K562 (cell line): ENCODE measurements at regions not wholly inside any gene's neighbourhood (a gene's known extent, or its start where the extent isn't known, plus 50 kb on each side); places are given as distances from the start of the nearest gene placed in this dataset.

Experiments used
- NR2C2 ChIP-seq, 2 experiments: fragments of 200-800 bp in 1 of 2; sonication (Bioruptor generic) in 1 of 2; sonication (generic) in 1 of 2; formaldehyde crosslinking in 1 of 2; IDR thresholded peaks; 2 replicates each; pipeline versions ENCODE4 v1.6.1 to v1.8.0; 2016 to 2022; ENCODE audit warnings: mild to moderate bottlenecking in 1 of 2, missing compliant biosample characterization in 1 of 2, missing genetic modification characterization in 1 of 2, missing genetic modification reagents in 1 of 2
- POLR2AphosphoS5 ChIP-seq: IDR thresholded peaks from 2 replicates; pipeline ENCODE4 v1.6.1; 2011; ENCODE audit warnings: mild to moderate bottlenecking, low read depth, low read length, moderate library complexity; ENCODE audit not compliant: control insufficient read depth, insufficient read depth
- RFX5 ChIP-seq: IDR thresholded peaks from 2 replicates; pipeline ENCODE4 v1.6.1; 2011; ENCODE audit warnings: low read depth, mild to moderate bottlenecking, improper control_type of control experiment, low read length
- TRIM24 ChIP-seq, 2 experiments: fragments of 450-650 bp; IDR thresholded peaks; 2 replicates each; pipeline ENCODE4 v1.6.1; 2016
- ZNF232 ChIP-seq: sonication (generic); formaldehyde crosslinking; IDR thresholded peaks from 2 replicates; pipeline ENCODE4 v1.8.0; 2022; ENCODE audit warnings: mild to moderate bottlenecking, missing genetic modification reagents
- TF ChIP-seq, protein P1 (sequence below): sonication (generic); formaldehyde crosslinking; IDR thresholded peaks from 2 replicates; pipeline ENCODE4 v1.8.0; 2022; ENCODE audit warnings: mild to moderate bottlenecking, missing genetic modification reagents
- TF ChIP-seq, protein P2 (sequence below), 3 experiments: IDR thresholded peaks in 2 of 3; conservative IDR thresholded peaks in 1 of 3; 2 replicates each; pipeline ENCODE4 v1.5.1; 2011 to 2012; ENCODE audit warnings: low read length in 3 of 3, mild to moderate bottlenecking in 3 of 3, control low read depth in 2 of 3, improper control_type of control experiment in 1 of 3, inconsistent platforms in 1 of 3, low read depth in 1 of 3, mixed read lengths in 1 of 3, moderate library complexity in 1 of 3; ENCODE audit not compliant: insufficient read depth in 2 of 3
- TF ChIP-seq, protein P3 (sequence below): sonication (generic); formaldehyde crosslinking; IDR thresholded peaks from 2 replicates; pipeline ENCODE4 v1.5.0; 2020; ENCODE audit warnings: missing genetic modification reagents

DNA sequence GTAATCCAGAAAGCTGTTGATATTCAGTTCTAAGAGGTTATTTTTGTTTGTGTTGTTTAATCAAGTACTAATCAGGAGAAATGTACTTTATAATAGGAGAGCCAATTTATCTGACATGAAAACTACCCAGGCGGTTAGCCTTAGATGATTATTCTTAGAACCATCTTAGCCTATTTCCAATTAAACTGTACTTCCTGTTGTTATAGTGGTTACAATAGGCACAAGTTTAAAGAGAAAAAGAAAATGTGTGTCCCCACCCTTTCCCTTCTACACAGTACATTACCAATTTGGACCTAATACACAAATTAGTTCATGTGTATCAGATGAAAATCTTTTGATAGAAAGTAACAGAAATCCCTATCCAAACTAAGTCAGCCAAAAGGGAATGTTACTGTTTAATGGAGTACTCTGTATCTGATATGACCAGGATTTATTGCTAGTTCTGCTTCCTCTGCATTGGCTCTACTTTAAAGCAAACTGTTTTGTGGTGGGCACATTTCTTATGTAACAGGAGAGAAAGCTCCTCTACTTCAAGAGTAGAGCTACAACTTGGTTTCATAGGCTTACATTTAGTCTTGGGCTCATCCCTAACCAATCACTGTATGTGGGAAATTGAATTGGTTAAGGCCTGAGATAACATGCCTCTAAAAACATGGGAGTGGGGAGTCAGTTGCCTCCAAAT is 217.9 kb downstream of the UBE2E3 start:
- TF ChIP-seq NR2C2 (CRISPR knock-in tag; IDR thresholded peaks at IDR 0.05) (no peak), NR2C2 (tag; IDR thresholded peaks at IDR 0.05) (no peak), RFX5 (no peak), POLR2AphosphoS5 (no peak), TRIM24 (IDR thresholded peaks at IDR 0.05) (no peak), ZNF232 (CRISPR knock-in tag) (no peak)
- TF ChIP-seq, protein P1, sequence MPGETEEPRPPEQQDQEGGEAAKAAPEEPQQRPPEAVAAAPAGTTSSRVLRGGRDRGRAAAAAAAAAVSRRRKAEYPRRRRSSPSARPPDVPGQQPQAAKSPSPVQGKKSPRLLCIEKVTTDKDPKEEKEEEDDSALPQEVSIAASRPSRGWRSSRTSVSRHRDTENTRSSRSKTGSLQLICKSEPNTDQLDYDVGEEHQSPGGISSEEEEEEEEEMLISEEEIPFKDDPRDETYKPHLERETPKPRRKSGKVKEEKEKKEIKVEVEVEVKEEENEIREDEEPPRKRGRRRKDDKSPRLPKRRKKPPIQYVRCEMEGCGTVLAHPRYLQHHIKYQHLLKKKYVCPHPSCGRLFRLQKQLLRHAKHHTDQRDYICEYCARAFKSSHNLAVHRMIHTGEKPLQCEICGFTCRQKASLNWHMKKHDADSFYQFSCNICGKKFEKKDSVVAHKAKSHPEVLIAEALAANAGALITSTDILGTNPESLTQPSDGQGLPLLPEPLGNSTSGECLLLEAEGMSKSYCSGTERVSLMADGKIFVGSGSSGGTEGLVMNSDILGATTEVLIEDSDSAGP = no peak
- TF ChIP-seq, protein P2, sequence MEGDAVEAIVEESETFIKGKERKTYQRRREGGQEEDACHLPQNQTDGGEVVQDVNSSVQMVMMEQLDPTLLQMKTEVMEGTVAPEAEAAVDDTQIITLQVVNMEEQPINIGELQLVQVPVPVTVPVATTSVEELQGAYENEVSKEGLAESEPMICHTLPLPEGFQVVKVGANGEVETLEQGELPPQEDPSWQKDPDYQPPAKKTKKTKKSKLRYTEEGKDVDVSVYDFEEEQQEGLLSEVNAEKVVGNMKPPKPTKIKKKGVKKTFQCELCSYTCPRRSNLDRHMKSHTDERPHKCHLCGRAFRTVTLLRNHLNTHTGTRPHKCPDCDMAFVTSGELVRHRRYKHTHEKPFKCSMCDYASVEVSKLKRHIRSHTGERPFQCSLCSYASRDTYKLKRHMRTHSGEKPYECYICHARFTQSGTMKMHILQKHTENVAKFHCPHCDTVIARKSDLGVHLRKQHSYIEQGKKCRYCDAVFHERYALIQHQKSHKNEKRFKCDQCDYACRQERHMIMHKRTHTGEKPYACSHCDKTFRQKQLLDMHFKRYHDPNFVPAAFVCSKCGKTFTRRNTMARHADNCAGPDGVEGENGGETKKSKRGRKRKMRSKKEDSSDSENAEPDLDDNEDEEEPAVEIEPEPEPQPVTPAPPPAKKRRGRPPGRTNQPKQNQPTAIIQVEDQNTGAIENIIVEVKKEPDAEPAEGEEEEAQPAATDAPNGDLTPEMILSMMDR (IDR thresholded peaks at IDR 0.05 in 2 of 3, conservative IDR thresholded peaks at IDR 0.05 in 1 of 3; ENCODE audit: insufficient read depth in 2 of 3, low read depth in 1 of 3, low read length in 3 of 3) = no peak
- TF ChIP-seq, protein P3, sequence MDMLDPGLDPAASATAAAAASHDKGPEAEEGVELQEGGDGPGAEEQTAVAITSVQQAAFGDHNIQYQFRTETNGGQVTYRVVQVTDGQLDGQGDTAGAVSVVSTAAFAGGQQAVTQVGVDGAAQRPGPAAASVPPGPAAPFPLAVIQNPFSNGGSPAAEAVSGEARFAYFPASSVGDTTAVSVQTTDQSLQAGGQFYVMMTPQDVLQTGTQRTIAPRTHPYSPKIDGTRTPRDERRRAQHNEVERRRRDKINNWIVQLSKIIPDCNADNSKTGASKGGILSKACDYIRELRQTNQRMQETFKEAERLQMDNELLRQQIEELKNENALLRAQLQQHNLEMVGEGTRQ (CRISPR knock-in tag) = no peak
